H1 (cell line): ENCODE measurements at regions not wholly inside any gene's neighbourhood (a gene's known extent, or its start where the extent isn't known, plus 50 kb on each side); places are given as distances from the start of the nearest gene placed in this dataset.
"Not testable (repeated sequence)": the region's sequence is repeated elsewhere in the genome, so short reads cannot be mapped to it uniquely, and the experiment has no call there.

Experiments
- CTCF ChIA-PET: fragments of 300-600 bp; sonication (Branson Sonifier 250); formaldehyde crosslinking; loops from one replicate; lab custom pipeline; 2021; ENCODE audit not compliant: partially characterized antibody; lab: Charles Lee
- POLR2A ChIA-PET: fragments of 300-600 bp; sonication (Branson Sonifier 250); formaldehyde crosslinking; loops from one replicate; lab custom pipeline; 2021; ENCODE audit warnings: inconsistent platforms; ENCODE audit not compliant: partially characterized antibody; lab: Charles Lee
- DNase-seq, 2 experiments: peaks; one replicate each; pipeline versions ENCODE4 v3.0.0 to v3.0.0-alpha.2; 2010 to 2022; ENCODE audit warnings: low spot score in 2 of 2, low read depth in 1 of 2, mixed read lengths in 1 of 2
- FAIRE-seq: peaks from 2 replicates; lab custom pipeline; 2011; peaks lifted over from hg19 to GRCh38; lab: Jason Lieb, UNC
- H2AFZ ChIP-seq: 2 replicates; pipeline ENCODE4 v1.8.1; 2012; ENCODE audit warnings: low read length, inconsistent platforms
- H2AK5ac ChIP-seq: 2 replicates; pipeline ENCODE4 v1.6.1; 2013; ENCODE audit warnings: low read depth, low read length
- H2BK120ac ChIP-seq: replicated peaks from 2 replicates; pipeline ENCODE3; 2013; ENCODE audit warnings: low read depth, low read length, inconsistent platforms
- H2BK12ac ChIP-seq: 2 replicates; pipeline ENCODE4 v1.6.1; 2013; ENCODE audit warnings: low read depth, low read length
- H2BK15ac ChIP-seq: 2 replicates; pipeline ENCODE4 v1.6.1; 2013; ENCODE audit warnings: low read length
- H2BK20ac ChIP-seq: 2 replicates; pipeline ENCODE4 v1.6.1; 2013; ENCODE audit warnings: low read length
- H2BK5ac ChIP-seq: 2 replicates; pipeline ENCODE4 v1.6.1; 2013; ENCODE audit warnings: low read depth, low read length
- H3K14ac ChIP-seq: 2 replicates; pipeline ENCODE4 v1.6.1; 2013; ENCODE audit warnings: inconsistent platforms; ENCODE audit not compliant: insufficient read length
- H3K18ac ChIP-seq: 2 replicates; pipeline ENCODE4 v1.6.1; 2013; ENCODE audit warnings: low read length; ENCODE audit errors: extremely low read depth
- H3K23ac ChIP-seq: 2 replicates; pipeline ENCODE4 v1.6.1; 2013; ENCODE audit warnings: inconsistent platforms; ENCODE audit not compliant: insufficient read length
- H3K23me2 ChIP-seq: 2 replicates; pipeline ENCODE4 v1.6.1; 2013; ENCODE audit warnings: low read depth, low read length
- H3K27ac ChIP-seq: 2 replicates; pipeline ENCODE4 v1.6.1; 2011; ENCODE audit warnings: low read depth, low read length, inconsistent platforms
- H3K27me3 ChIP-seq, 4 experiments: replicated peaks in 1 of 4; 1 replicate in 1 of 4; 2 replicates in 3 of 4; pipeline versions ENCODE4 v1.6.1 to v1.8.1; 2011 to 2013; ENCODE audit warnings: low read length in 3 of 4, mild to moderate bottlenecking in 3 of 4, inconsistent platforms in 2 of 4, mixed read lengths in 2 of 4, moderate library complexity in 1 of 4; ENCODE audit not compliant: control insufficient read depth in 3 of 4, insufficient read depth in 3 of 4; ENCODE audit errors: extremely low read depth in 1 of 4
- H3K36me3 ChIP-seq, 4 experiments: 2 replicates each; pipeline versions ENCODE4 v1.6.1 to v1.8.1; 2011 to 2013; ENCODE audit warnings: mild to moderate bottlenecking in 4 of 4, low read length in 3 of 4, moderate library complexity in 2 of 4, control low read depth in 1 of 4, inconsistent platforms in 1 of 4; ENCODE audit not compliant: insufficient read depth in 4 of 4, control insufficient read depth in 2 of 4
- H3K4ac ChIP-seq: replicated peaks from 2 replicates; pipeline ENCODE3; 2013; ENCODE audit warnings: low read length, low read depth, mixed read lengths, inconsistent platforms; ENCODE audit not compliant: insufficient read length
- H3K4me1 ChIP-seq, 4 experiments: replicated peaks in 1 of 4; 1 replicate in 1 of 4; 2 replicates in 3 of 4; pipeline versions ENCODE4 v1.6.1 to v1.8.1; 2011 to 2013; ENCODE audit warnings: low read length in 3 of 4, inconsistent platforms in 2 of 4, mixed read lengths in 1 of 4; ENCODE audit not compliant: insufficient read depth in 4 of 4, control insufficient read depth in 3 of 4
- H3K4me2 ChIP-seq, 2 experiments: 2 replicates each; pipeline versions ENCODE4 v1.6.1 to v1.8.1; 2011 to 2013; ENCODE audit warnings: low read depth in 2 of 2, low read length in 2 of 2, control low read depth in 1 of 2, inconsistent platforms in 1 of 2, mild to moderate bottlenecking in 1 of 2; ENCODE audit not compliant: insufficient read depth in 1 of 2
- H3K4me3 ChIP-seq, 4 experiments: fragments of 200-600, 300-600 bp in 1 of 4; sonication (generic), shearing (Covaris generic), sonication (Bioruptor Twin) in 1 of 4; 2 replicates each; pipeline versions ENCODE4 v1.5.1 to v1.8.1; 2011 to 2016; ENCODE audit warnings: low read length in 4 of 4, low read depth in 3 of 4, control low read depth in 2 of 4, inconsistent platforms in 2 of 4, mild to moderate bottlenecking in 2 of 4, mixed read lengths in 1 of 4, moderate library complexity in 1 of 4; ENCODE audit not compliant: insufficient read depth in 2 of 4; ENCODE audit errors: extremely low read depth in 1 of 4
- H3K56ac ChIP-seq: replicated peaks from 2 replicates; pipeline ENCODE3; 2013; ENCODE audit warnings: low read depth, mild to moderate bottlenecking, mixed read lengths, low read length, inconsistent platforms; ENCODE audit not compliant: insufficient read length
- H3K79me1 ChIP-seq: 2 replicates; pipeline ENCODE4 v1.6.1; 2013; ENCODE audit warnings: low read depth, low read length, control low read depth
- H3K79me2 ChIP-seq, 2 experiments: 2 replicates each; pipeline versions ENCODE4 v1.6.1 to v1.8.1; 2012 to 2013; ENCODE audit warnings: low read length in 2 of 2, mild to moderate bottlenecking in 2 of 2, inconsistent platforms in 1 of 2; ENCODE audit not compliant: insufficient read depth in 2 of 2, control insufficient read depth in 1 of 2
- H3K9ac ChIP-seq, 4 experiments: replicated peaks in 1 of 4; 1 replicate in 1 of 4; 2 replicates in 3 of 4; pipeline versions ENCODE4 v1.6.1 to v1.8.1; 2011 to 2013; ENCODE audit warnings: low read depth in 3 of 4, low read length in 3 of 4, control low read depth in 2 of 4, mild to moderate bottlenecking in 2 of 4, moderate library complexity in 2 of 4, inconsistent platforms in 1 of 4; ENCODE audit errors: extremely low read depth in 1 of 4
- H3K9me3 ChIP-seq, 2 experiments: 2 replicates each; pipeline versions ENCODE4 v1.6.1 to v1.8.1; 2012 to 2013; ENCODE audit warnings: mild to moderate bottlenecking in 2 of 2, moderate library complexity in 2 of 2, control low read depth in 1 of 2, inconsistent platforms in 1 of 2, low read depth in 1 of 2, low read length in 1 of 2, mixed read lengths in 1 of 2; ENCODE audit not compliant: insufficient read depth in 2 of 2
- H4K20me1 ChIP-seq, 2 experiments: replicated peaks in 1 of 2; 2 replicates each; pipeline versions ENCODE3 to v1.8.1; 2011 to 2013; ENCODE audit warnings: inconsistent platforms in 2 of 2, low read length in 2 of 2, mild to moderate bottlenecking in 1 of 2; ENCODE audit not compliant: insufficient read depth in 2 of 2, control insufficient read depth in 1 of 2
- H4K5ac ChIP-seq: 2 replicates; pipeline ENCODE4 v1.6.1; 2013; ENCODE audit warnings: low read length, low read depth, mixed read lengths, inconsistent platforms; ENCODE audit not compliant: insufficient read length
- H4K8ac ChIP-seq: 2 replicates; pipeline ENCODE4 v1.8.0; 2013; ENCODE audit warnings: mild to moderate bottlenecking, moderate library complexity, low read length, inconsistent platforms; ENCODE audit not compliant: insufficient read depth; ENCODE audit errors: extremely low read depth
- H4K91ac ChIP-seq: replicated peaks from 2 replicates; pipeline ENCODE3; 2013; ENCODE audit warnings: low read length, mixed read lengths, inconsistent platforms; ENCODE audit not compliant: insufficient read length
- HDAC2 ChIP-seq, 2 experiments: fragments of 300-600 bp in 1 of 2; sonication (generic) in 1 of 2; IDR thresholded peaks; 2 replicates each; pipeline ENCODE4 v1.6.1; 2011 to 2012; ENCODE audit warnings: low read depth in 2 of 2, low read length in 2 of 2, mild to moderate bottlenecking in 2 of 2, moderate library complexity in 2 of 2, borderline replicate concordance in 1 of 2, inconsistent platforms in 1 of 2
- WGBS, 2 experiments: shearing (Covaris generic) in 1 of 2; methylation state at CpG; one replicate each; pipeline versions ENCODE4 v1.1.6 to v1.1.7; 2013 to 2015; ENCODE audit warnings: low lambda C conversion rate in 2 of 2, mixed read lengths in 2 of 2, inconsistent platforms in 1 of 2, low coverage in 1 of 2, missing lambda C conversion rate in 1 of 2; ENCODE audit not compliant: insufficient replicate concordance in 2 of 2, insufficient coverage in 1 of 2, insufficient read length in 1 of 2; ENCODE audit errors: extremely low coverage in 1 of 2, missing lambda C conversion rate in 1 of 2; 5-methylcytosine and 5-hydroxymethylcytosine counted together

GRCh38 chr2:128613876-128614275 is 295.2 kb upstream of the HS6ST1 start:
- no peak overlapping the region for H3K56ac ChIP-seq
- H3K23me2 ChIP-seq = no peaks in the 10 kb centered on the region
- no peak overlapping the region for H3K9ac ChIP-seq
- no peak overlapping the region for H3K4me2 ChIP-seq
- H3K4me3 ChIP-seq = no peak overlapping the region
- no peak overlapping the region for H3K27ac ChIP-seq
- H3K23ac ChIP-seq = no peak overlapping the region
- no peaks in the 10 kb centered on the region for H3K27me3 ChIP-seq
- H2BK5ac ChIP-seq = no peak overlapping the region
- no peak overlapping the region for H2AFZ ChIP-seq
- no peaks in the 10 kb centered on the region for H3K79me2 ChIP-seq
- H3K4me1 ChIP-seq = no peaks in the 10 kb centered on the region; a peak in 1 of 7 replicates
- TF ChIP-seq HDAC2 (IDR thresholded peaks at IDR 0.05; ENCODE audit: borderline replicate concordance in 1 of 2, low read depth in 2 of 2, low read length in 2 of 2) = no peak
- TF ChIP-seq, all 59 proteins: peak for 0
- Histone ChIP-seq H4K20me1 (no peaks in the 10 kb centered on the region), H3K9me3 (peaks cover 3 to 8% of the 10 kb centered on the region in 2 experiments; a peak in 3 of 4 replicates), H2BK20ac (no peak overlapping the region), H4K8ac (no peak overlapping the region), H3K79me1 (no peaks in the 10 kb centered on the region), H4K91ac (no peak overlapping the region), H3K18ac (no peak overlapping the region), H2AK5ac (no peak overlapping the region), H3K36me3 (no peaks in the 10 kb centered on the region), H2BK15ac (no peak overlapping the region), H3K4ac (no peak overlapping the region), H2BK12ac (0 out of 2 replicates have a peak overlapping the region, but pooled peaks have one; percentile 27), H2BK120ac (no peak overlapping the region), H3K14ac (no peak overlapping the region), H4K5ac (no peak overlapping the region)
- FAIRE-seq (no peak), DNase-seq (no peak)
- 94% methylated on average over 4 of the region's 4 CpGs; no CpG with 5 or more reads in 1 of the 2 experiments for WGBS, 2 experiments
- ChIA-PET CTCF (no interaction called here), POLR2A (no interaction called here)

- CTCF ChIA-PET = interaction anchor here (0.6 kb wide), 1 partner anchor 226 kb away, joined by 3 read pairs; no protein-coding TSS in a partner anchor
- H2BK5ac ChIP-seq, H2BK120ac ChIP-seq, H3K23ac ChIP-seq, H3K79me1 ChIP-seq, H2BK20ac ChIP-seq, H3K9me3 ChIP-seq, H3K36me3 ChIP-seq, H3K4me1 ChIP-seq, DNase-seq, H2AFZ ChIP-seq, H3K79me2 ChIP-seq, H3K14ac ChIP-seq, H3K27ac ChIP-seq, H2BK15ac ChIP-seq, H4K20me1 ChIP-seq, H3K4ac ChIP-seq, H4K91ac ChIP-seq, H2AK5ac ChIP-seq, H3K9ac ChIP-seq, H3K4me3 ChIP-seq, FAIRE-seq, H4K5ac ChIP-seq, H3K56ac ChIP-seq, H3K18ac ChIP-seq, POLR2A ChIA-PET, H3K23me2 ChIP-seq, H4K8ac ChIP-seq, H3K4me2 ChIP-seq, H2BK12ac ChIP-seq, H3K27me3 ChIP-seq: not testable (repeated sequence)
- WGBS, 2 experiments = 94% methylated on average over 6 of the region's 6 CpGs; no CpG with 5 or more reads in 1 of the 2 experiments
These were observed 296.2 kb upstream of the HS6ST1 start for GRCh38 chr2:128614907-128615306.
